ENCODE measurements at regions not wholly inside any gene's neighbourhood (a gene's known extent, or its start where the extent isn't known, plus 50 kb on each side); places are given as distances from the start of the nearest gene placed in this dataset.

DNA sequence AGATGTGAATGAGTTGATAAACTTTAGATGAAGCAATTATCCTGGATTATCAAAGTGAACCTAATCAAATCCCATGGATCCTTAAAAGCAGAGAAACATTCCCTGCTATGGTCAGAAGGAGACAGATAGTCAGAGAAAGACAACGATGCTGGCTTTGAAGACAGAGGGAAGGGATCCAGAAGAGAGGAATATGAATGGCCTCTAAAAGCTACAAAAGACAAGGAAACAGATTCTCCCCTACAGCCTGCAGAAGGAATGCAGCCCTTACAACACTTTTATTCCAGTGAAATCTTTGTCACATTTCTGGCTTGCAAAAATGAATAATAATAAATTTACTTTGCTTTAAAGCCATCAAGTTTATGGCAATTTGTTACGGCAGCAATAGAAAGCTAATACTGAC lies 1164.2 kb downstream of the PCDH17 start (continued):
- TF ChIP-seq, protein P1, sequence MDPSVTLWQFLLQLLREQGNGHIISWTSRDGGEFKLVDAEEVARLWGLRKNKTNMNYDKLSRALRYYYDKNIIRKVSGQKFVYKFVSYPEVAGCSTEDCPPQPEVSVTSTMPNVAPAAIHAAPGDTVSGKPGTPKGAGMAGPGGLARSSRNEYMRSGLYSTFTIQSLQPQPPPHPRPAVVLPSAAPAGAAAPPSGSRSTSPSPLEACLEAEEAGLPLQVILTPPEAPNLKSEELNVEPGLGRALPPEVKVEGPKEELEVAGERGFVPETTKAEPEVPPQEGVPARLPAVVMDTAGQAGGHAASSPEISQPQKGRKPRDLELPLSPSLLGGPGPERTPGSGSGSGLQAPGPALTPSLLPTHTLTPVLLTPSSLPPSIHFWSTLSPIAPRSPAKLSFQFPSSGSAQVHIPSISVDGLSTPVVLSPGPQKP (IDR thresholded peaks at IDR 0.05; ENCODE audit: low read depth, low read length): no peak
- TF ChIP-seq HCFC1 (IDR thresholded peaks at IDR 0.05; ENCODE audit: low read length) (no peak), WRNIP1 (IDR thresholded peaks at IDR 0.05; ENCODE audit: borderline replicate concordance, low read depth, low read length) (no peak), SUZ12 (IDR thresholded peaks at IDR 0.05; ENCODE audit: unreplicated experiment) (no peak), CBX5 (IDR thresholded peaks at IDR 0.05; ENCODE audit: low read depth) (no peak), CHD4 (IDR thresholded peaks at IDR 0.05) (no peak), YY1 (IDR thresholded peaks at IDR 0.05; ENCODE audit: low read depth, low read length) (no peak), RCOR1 (conservative IDR thresholded peaks at IDR 0.05; ENCODE audit: low read depth, low read length) (no peak), EP300 (IDR thresholded peaks at IDR 0.05; ENCODE audit: borderline replicate concordance in 1 of 2, control insufficient read depth in 1 of 2, low read depth in 2 of 2, low read length in 2 of 2) (no peak)

DNA sequence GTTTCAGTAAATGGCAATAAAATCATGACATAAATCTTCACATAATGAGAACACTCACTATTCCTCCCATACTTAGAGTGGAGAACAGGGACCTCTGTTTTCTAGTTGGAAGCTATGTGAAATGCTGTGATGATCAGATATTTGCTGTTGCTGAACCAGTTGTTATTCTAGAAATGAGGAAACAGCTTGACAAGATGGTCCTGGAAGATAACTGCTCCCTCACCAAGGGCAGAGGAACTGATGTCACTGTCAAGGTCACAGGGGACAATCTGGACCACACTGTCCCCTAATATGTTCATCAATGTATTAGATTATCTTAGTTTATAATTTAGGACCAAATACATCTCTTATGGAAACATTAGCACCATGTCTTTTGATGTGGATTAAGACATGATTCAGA lies 1173.3 kb downstream of the PCDH17 start:
- no peak for ATAC-seq
- intact Hi-C loops (cut with micrococcal nuclease; ENCODE audit: unreplicated experiment): no loop called here
- no peak for FAIRE-seq
- TF ChIP-seq, protein P2, sequence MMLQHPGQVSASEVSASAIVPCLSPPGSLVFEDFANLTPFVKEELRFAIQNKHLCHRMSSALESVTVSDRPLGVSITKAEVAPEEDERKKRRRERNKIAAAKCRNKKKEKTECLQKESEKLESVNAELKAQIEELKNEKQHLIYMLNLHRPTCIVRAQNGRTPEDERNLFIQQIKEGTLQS (IDR thresholded peaks at IDR 0.05; ENCODE audit: borderline replicate concordance, extremely low read depth, low read depth, low read length): no peak
- TF ChIP-seq STAT3 (IDR thresholded peaks at IDR 0.05; ENCODE audit: low read depth, low read length): no peak
- TF ChIP-seq WRNIP1 (IDR thresholded peaks at IDR 0.05; ENCODE audit: borderline replicate concordance, low read depth, low read length): no peak
- no peak for TF ChIP-seq NR2F1 (conservative IDR thresholded peaks at IDR 0.05)
- no peak for TF ChIP-seq EP300 (IDR thresholded peaks at IDR 0.05; ENCODE audit: borderline replicate concordance in 1 of 2, control insufficient read depth in 1 of 2, low read depth in 2 of 2, low read length in 2 of 2)
- TF ChIP-seq, protein P3, sequence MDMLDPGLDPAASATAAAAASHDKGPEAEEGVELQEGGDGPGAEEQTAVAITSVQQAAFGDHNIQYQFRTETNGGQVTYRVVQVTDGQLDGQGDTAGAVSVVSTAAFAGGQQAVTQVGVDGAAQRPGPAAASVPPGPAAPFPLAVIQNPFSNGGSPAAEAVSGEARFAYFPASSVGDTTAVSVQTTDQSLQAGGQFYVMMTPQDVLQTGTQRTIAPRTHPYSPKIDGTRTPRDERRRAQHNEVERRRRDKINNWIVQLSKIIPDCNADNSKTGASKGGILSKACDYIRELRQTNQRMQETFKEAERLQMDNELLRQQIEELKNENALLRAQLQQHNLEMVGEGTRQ (IDR thresholded peaks at IDR 0.05; ENCODE audit: borderline replicate concordance, low read depth, low read length): no peak
- no peak for TF ChIP-seq ASH2L (IDR thresholded peaks at IDR 0.05; ENCODE audit: borderline replicate concordance, low read depth)
- TF ChIP-seq HDAC2 (IDR thresholded peaks at IDR 0.05): no peak
- TF ChIP-seq JUNB (IDR thresholded peaks at IDR 0.05): no peak
- TF ChIP-seq, protein P4, sequence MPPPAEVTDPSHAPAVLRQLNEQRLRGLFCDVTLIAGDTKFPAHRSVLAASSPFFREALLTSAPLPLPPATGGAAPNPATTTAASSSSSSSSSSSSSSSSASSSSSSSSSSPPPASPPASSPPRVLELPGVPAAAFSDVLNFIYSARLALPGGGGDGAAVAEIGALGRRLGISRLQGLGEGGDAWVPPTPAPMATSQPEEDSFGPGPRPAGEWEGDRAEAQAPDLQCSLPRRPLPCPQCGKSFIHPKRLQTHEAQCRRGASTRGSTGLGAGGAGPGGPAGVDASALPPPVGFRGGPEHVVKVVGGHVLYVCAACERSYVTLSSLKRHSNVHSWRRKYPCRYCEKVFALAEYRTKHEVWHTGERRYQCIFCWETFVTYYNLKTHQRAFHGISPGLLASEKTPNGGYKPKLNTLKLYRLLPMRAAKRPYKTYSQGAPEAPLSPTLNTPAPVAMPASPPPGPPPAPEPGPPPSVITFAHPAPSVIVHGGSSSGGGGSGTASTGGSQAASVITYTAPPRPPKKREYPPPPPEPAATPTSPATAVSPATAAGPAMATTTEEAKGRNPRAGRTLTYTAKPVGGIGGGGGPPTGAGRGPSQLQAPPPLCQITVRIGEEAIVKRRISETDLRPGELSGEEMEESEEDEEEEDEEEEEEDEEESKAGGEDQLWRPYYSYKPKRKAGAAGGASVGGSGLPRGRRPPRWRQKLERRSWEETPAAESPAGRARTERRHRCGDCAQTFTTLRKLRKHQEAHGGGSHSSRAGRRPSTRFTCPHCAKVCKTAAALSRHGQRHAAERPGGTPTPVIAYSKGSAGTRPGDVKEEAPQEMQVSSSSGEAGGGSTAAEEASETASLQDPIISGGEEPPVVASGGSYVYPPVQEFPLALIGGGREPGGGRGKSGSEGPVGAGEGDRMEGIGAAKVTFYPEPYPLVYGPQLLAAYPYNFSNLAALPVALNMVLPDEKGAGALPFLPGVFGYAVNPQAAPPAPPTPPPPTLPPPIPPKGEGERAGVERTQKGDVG (CRISPR knock-in tag; IDR thresholded peaks at IDR 0.05): no peak
- TF ChIP-seq CHD1 (IDR thresholded peaks at IDR 0.05; ENCODE audit: low read depth, low read length): no peak
- TF ChIP-seq SREBF1 (IDR thresholded peaks at IDR 0.05; ENCODE audit: low read length): no peak
- TF ChIP-seq RB1 (IDR thresholded peaks at IDR 0.05; ENCODE audit: borderline replicate concordance): no peak
- TF ChIP-seq ATF7 (IDR thresholded peaks at IDR 0.05; ENCODE audit: low read depth): no peak

More for the DNA sequence above, 1173.3 kb downstream of the PCDH17 start:
- Histone ChIP-seq H3K9me3 (replicated peaks; ENCODE audit: control insufficient read depth, insufficient read depth, low read length) (no peaks in the 10 kb centered on the region), H3K27ac (ENCODE audit: control insufficient read depth, insufficient read depth) (no peak overlapping the region), H4K20me1 (ENCODE audit: control insufficient read depth, insufficient read depth) (no peaks in the 10 kb centered on the region), H3K36me3 (ENCODE audit: control insufficient read depth in 2 of 2, insufficient read depth in 2 of 2, low read length in 1 of 2) (no peaks in the 10 kb centered on the region), H3K4me3 (no peak overlapping the region), H3K27me3 (replicated peaks in 1 of 2; ENCODE audit: control insufficient read depth in 2 of 2, insufficient read depth in 2 of 2, low read length in 1 of 2) (no peaks in the 10 kb centered on the region), H3K4me2 (ENCODE audit: control insufficient read depth, insufficient read depth) (no peak overlapping the region), H3K4me1 (ENCODE audit: control insufficient read depth, insufficient read depth, low read length) (no peaks in the 10 kb centered on the region), H3K9ac (ENCODE audit: control insufficient read depth, insufficient read depth, low read length) (no peak overlapping the region), H2AFZ (ENCODE audit: control insufficient read depth, low read depth, low read length) (no peak overlapping the region), H3K79me2 (ENCODE audit: control insufficient read depth, insufficient read depth, low read length) (no peaks in the 10 kb centered on the region)
- DNase-seq (ENCODE audit: low read depth, low spot score): no peak
- no TSS peak for BruUV-seq (replicated peaks)
- ChIA-PET CTCF (interaction anchor here (1.0 kb wide), 1 partner anchor 10 kb away, joined by 3 read pairs; no protein-coding TSS in a partner anchor), RAD21 (ENCODE audit: unreplicated experiment) (no interaction called here), SMC1A (ENCODE audit: uncharacterized antibody, unreplicated experiment) (interaction anchor here (0.8 to 1.2 kb wide), 2 partner anchors 188 to 871 kb away, joined by 3 read pairs; no protein-coding TSS in a partner anchor), POLR2A (no interaction called here)
- in situ Hi-C loops (cut with MboI): no loop called here
